ENCODE measurements at regions not wholly inside any gene's neighbourhood (a gene's known extent, or its start where the extent isn't known, plus 50 kb on each side); places are given as distances from the start of the nearest gene placed in this dataset.

DNA sequence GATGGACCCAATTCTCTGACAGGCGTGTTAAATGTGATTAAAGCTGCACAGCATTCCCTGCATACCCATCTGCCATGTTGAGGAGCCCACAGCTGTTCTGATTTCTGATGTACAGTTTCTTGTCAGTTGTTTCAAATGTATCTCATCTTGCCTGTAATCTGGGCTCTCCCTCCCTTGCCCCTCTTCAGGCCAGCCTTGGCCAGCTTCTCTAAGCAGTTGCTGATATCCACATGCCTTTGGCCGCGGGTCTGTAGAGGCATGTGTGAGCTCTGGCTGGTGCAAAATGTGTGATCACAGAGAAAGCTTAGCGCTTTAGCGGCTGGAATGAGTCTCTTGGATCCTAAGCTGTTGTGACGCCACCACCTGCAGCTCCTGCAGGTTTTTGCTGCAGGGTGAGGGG lies 332.0 kb downstream of the MLLT3 start:
- Mint-ChIP-seq H3K4me3 (no peak overlapping the region), H3K4me1 (peaks cover 7% of the 10 kb centered on the region; the same call in 1 of the 2 replicates), H3K27ac (no peak overlapping the region), H3K36me3 (peaks cover 11% of the 10 kb centered on the region), H3K27me3 (ENCODE audit: low read depth) (no peaks in the 10 kb centered on the region), H3K9me3 (peaks cover 37% of the 10 kb centered on the region)
- CTCF ChIA-PET: interaction anchor here (0.6 kb wide), 1 partner anchor 18 kb away, joined by 3 read pairs; no protein-coding TSS in a partner anchor
- DNase-seq (ENCODE audit: low spot score): no peak
- TF ChIP-seq CREB1 (CRISPR knock-in tag; IDR thresholded peaks at IDR 0.05) (no peak), CBFB (CRISPR knock-in tag; IDR thresholded peaks at IDR 0.05; ENCODE audit: low read depth) (no peak), NFATC4 (CRISPR knock-in tag; IDR thresholded peaks at IDR 0.05) (no peak), OVOL2 (CRISPR knock-in tag; IDR thresholded peaks at IDR 0.05; ENCODE audit: borderline replicate concordance) (no peak)
- ATAC-seq: no peak
- POLR2A ChIA-PET: no interaction called here

DNA sequence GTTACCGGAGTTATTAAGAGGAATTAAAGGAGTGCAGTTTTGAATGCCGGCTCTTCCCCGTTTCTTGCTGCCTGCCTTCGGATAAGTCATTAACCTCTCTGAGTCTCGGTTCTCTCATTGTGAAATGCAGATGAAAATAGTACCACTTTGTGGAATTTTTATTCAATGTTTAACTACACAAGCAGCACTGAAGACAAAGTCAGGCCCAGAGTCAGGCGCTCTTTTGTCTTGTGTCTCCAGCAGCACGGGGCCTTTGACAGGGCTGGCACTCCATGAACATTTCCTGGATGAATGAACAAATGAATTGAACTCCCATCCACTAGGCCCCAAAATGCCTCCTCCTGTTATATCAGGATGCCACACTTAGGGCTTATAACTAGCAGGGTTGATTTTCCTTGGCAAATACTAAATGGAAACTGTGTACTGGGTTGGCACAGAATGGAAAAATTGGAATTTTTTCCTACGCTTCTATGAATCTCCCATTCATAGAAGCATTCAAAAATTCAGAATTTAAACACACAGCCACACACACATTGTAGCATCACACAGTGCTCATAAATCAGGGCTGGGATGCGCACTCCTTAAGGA lies 332.8 kb downstream of the MLLT3 start:
- DNase-seq (ENCODE audit: low spot score): no peak
- no peak overlapping the region for H3K4me3 Mint-ChIP-seq
- H3K36me3 Mint-ChIP-seq: peaks cover 11% of the 10 kb centered on the region
- H3K4me1 Mint-ChIP-seq: peaks cover 7% of the 10 kb centered on the region; the same call in 1 of the 2 replicates
- CTCF ChIA-PET: interaction anchor here (0.6 kb wide), 1 partner anchor 19 kb away, joined by 3 read pairs; no protein-coding TSS in a partner anchor
- peaks cover 38% of the 10 kb centered on the region for H3K9me3 Mint-ChIP-seq
- POLR2A ChIA-PET: no interaction called here
- H3K27me3 Mint-ChIP-seq (ENCODE audit: low read depth): no peaks in the 10 kb centered on the region
- no peak for ATAC-seq
- TF ChIP-seq GABPB1 (CRISPR knock-in tag; IDR thresholded peaks at IDR 0.05): no peak
- no peak for TF ChIP-seq ZNF671 (CRISPR knock-in tag; IDR thresholded peaks at IDR 0.05)
- TF ChIP-seq ATF1 (CRISPR knock-in tag; IDR thresholded peaks at IDR 0.05): no peak
- TF ChIP-seq, protein P1, sequence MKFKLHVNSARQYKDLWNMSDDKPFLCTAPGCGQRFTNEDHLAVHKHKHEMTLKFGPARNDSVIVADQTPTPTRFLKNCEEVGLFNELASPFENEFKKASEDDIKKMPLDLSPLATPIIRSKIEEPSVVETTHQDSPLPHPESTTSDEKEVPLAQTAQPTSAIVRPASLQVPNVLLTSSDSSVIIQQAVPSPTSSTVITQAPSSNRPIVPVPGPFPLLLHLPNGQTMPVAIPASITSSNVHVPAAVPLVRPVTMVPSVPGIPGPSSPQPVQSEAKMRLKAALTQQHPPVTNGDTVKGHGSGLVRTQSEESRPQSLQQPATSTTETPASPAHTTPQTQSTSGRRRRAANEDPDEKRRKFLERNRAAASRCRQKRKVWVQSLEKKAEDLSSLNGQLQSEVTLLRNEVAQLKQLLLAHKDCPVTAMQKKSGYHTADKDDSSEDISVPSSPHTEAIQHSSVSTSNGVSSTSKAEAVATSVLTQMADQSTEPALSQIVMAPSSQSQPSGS (CRISPR knock-in tag; IDR thresholded peaks at IDR 0.05; ENCODE audit: borderline replicate concordance, low read depth): no peak
- TF ChIP-seq, protein P2, sequence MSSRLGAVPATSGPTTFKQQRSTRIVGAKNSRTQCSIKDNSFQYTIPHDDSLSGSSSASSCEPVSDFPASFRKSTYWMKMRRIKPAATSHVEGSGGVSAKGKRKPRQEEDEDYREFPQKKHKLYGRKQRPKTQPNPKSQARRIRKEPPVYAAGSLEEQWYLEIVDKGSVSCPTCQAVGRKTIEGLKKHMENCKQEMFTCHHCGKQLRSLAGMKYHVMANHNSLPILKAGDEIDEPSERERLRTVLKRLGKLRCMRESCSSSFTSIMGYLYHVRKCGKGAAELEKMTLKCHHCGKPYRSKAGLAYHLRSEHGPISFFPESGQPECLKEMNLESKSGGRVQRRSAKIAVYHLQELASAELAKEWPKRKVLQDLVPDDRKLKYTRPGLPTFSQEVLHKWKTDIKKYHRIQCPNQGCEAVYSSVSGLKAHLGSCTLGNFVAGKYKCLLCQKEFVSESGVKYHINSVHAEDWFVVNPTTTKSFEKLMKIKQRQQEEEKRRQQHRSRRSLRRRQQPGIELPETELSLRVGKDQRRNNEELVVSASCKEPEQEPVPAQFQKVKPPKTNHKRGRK (CRISPR knock-in tag; IDR thresholded peaks at IDR 0.05; ENCODE audit: borderline replicate concordance): no peak
- TF ChIP-seq ZNF121 (CRISPR knock-in tag; IDR thresholded peaks at IDR 0.05): no peak
- no peak for TF ChIP-seq JAZF1 (CRISPR knock-in tag; IDR thresholded peaks at IDR 0.05)
- no peak for TF ChIP-seq FOXK1 (CRISPR knock-in tag; IDR thresholded peaks at IDR 0.05)
- TF ChIP-seq ZBTB21 (CRISPR knock-in tag; IDR thresholded peaks at IDR 0.05; ENCODE audit: borderline replicate concordance): no peak
- TF ChIP-seq, protein P3, sequence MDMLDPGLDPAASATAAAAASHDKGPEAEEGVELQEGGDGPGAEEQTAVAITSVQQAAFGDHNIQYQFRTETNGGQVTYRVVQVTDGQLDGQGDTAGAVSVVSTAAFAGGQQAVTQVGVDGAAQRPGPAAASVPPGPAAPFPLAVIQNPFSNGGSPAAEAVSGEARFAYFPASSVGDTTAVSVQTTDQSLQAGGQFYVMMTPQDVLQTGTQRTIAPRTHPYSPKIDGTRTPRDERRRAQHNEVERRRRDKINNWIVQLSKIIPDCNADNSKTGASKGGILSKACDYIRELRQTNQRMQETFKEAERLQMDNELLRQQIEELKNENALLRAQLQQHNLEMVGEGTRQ (CRISPR knock-in tag; IDR thresholded peaks at IDR 0.05): no peak
- no peak for TF ChIP-seq GTF2I (CRISPR knock-in tag; conservative IDR thresholded peaks at IDR 0.05)
- TF ChIP-seq, protein P4, sequence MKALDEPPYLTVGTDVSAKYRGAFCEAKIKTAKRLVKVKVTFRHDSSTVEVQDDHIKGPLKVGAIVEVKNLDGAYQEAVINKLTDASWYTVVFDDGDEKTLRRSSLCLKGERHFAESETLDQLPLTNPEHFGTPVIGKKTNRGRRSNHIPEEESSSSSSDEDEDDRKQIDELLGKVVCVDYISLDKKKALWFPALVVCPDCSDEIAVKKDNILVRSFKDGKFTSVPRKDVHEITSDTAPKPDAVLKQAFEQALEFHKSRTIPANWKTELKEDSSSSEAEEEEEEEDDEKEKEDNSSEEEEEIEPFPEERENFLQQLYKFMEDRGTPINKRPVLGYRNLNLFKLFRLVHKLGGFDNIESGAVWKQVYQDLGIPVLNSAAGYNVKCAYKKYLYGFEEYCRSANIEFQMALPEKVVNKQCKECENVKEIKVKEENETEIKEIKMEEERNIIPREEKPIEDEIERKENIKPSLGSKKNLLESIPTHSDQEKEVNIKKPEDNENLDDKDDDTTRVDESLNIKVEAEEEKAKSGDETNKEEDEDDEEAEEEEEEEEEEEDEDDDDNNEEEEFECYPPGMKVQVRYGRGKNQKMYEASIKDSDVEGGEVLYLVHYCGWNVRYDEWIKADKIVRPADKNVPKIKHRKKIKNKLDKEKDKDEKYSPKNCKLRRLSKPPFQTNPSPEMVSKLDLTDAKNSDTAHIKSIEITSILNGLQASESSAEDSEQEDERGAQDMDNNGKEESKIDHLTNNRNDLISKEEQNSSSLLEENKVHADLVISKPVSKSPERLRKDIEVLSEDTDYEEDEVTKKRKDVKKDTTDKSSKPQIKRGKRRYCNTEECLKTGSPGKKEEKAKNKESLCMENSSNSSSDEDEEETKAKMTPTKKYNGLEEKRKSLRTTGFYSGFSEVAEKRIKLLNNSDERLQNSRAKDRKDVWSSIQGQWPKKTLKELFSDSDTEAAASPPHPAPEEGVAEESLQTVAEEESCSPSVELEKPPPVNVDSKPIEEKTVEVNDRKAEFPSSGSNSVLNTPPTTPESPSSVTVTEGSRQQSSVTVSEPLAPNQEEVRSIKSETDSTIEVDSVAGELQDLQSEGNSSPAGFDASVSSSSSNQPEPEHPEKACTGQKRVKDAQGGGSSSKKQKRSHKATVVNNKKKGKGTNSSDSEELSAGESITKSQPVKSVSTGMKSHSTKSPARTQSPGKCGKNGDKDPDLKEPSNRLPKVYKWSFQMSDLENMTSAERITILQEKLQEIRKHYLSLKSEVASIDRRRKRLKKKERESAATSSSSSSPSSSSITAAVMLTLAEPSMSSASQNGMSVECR (CRISPR knock-in tag; IDR thresholded peaks at IDR 0.05; ENCODE audit: borderline replicate concordance): no peak
- no peak for TF ChIP-seq FOXP1 (CRISPR knock-in tag; IDR thresholded peaks at IDR 0.05; ENCODE audit: borderline replicate concordance)
- TF ChIP-seq, protein P5, sequence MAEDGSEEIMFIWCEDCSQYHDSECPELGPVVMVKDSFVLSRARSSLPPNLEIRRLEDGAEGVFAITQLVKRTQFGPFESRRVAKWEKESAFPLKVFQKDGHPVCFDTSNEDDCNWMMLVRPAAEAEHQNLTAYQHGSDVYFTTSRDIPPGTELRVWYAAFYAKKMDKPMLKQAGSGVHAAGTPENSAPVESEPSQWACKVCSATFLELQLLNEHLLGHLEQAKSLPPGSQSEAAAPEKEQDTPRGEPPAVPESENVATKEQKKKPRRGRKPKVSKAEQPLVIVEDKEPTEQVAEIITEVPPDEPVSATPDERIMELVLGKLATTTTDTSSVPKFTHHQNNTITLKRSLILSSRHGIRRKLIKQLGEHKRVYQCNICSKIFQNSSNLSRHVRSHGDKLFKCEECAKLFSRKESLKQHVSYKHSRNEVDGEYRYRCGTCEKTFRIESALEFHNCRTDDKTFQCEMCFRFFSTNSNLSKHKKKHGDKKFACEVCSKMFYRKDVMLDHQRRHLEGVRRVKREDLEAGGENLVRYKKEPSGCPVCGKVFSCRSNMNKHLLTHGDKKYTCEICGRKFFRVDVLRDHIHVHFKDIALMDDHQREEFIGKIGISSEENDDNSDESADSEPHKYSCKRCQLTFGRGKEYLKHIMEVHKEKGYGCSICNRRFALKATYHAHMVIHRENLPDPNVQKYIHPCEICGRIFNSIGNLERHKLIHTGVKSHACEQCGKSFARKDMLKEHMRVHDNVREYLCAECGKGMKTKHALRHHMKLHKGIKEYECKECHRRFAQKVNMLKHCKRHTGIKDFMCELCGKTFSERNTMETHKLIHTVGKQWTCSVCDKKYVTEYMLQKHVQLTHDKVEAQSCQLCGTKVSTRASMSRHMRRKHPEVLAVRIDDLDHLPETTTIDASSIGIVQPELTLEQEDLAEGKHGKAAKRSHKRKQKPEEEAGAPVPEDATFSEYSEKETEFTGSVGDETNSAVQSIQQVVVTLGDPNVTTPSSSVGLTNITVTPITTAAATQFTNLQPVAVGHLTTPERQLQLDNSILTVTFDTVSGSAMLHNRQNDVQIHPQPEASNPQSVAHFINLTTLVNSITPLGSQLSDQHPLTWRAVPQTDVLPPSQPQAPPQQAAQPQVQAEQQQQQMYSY (CRISPR knock-in tag; IDR thresholded peaks at IDR 0.05): no peak
- TF ChIP-seq, protein P6, sequence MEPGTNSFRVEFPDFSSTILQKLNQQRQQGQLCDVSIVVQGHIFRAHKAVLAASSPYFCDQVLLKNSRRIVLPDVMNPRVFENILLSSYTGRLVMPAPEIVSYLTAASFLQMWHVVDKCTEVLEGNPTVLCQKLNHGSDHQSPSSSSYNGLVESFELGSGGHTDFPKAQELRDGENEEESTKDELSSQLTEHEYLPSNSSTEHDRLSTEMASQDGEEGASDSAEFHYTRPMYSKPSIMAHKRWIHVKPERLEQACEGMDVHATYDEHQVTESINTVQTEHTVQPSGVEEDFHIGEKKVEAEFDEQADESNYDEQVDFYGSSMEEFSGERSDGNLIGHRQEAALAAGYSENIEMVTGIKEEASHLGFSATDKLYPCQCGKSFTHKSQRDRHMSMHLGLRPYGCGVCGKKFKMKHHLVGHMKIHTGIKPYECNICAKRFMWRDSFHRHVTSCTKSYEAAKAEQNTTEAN (CRISPR knock-in tag; IDR thresholded peaks at IDR 0.05): no peak
- TF ChIP-seq RORB (CRISPR knock-in tag; IDR thresholded peaks at IDR 0.05): no peak
- no peak overlapping the region for H3K27ac Mint-ChIP-seq
